Trophoblast cell (in vitro differentiated cells and primary cell): ENCODE measurements at regions not wholly inside any gene's neighbourhood (a gene's known extent, or its start where the extent isn't known, plus 50 kb on each side); places are given as distances from the start of the nearest gene placed in this dataset.

Experiments
- DNase-seq, 2 donors: peaks; one replicate each; pipeline ENCODE4 v3.0.0-alpha.2; 2016
- H2AFZ ChIP-seq: 2 replicates; pipeline ENCODE4 v1.6.1; 2013; ENCODE audit warnings: low read length, moderate library complexity, mild to moderate bottlenecking; ENCODE audit not compliant: insufficient read depth, poor library complexity
- H2AK5ac ChIP-seq: 2 replicates; pipeline ENCODE4 v1.6.1; 2013; ENCODE audit warnings: mild to moderate bottlenecking, low read length
- H2BK120ac ChIP-seq: 2 replicates; pipeline ENCODE4 v1.6.1; 2013; ENCODE audit warnings: low read length, mild to moderate bottlenecking, moderate library complexity; ENCODE audit not compliant: insufficient read depth, poor library complexity
- H2BK12ac ChIP-seq: 2 replicates; pipeline ENCODE4 v1.6.1; 2013; ENCODE audit warnings: mild to moderate bottlenecking, low read length, moderate library complexity
- H2BK5ac ChIP-seq: 2 replicates; pipeline ENCODE4 v1.6.1; 2013; ENCODE audit warnings: low read length, low read depth, moderate library complexity, mild to moderate bottlenecking; ENCODE audit not compliant: poor library complexity
- H3K14ac ChIP-seq: 2 replicates; pipeline ENCODE4 v1.6.1; 2013; ENCODE audit warnings: mild to moderate bottlenecking, low read length
- H3K18ac ChIP-seq: 2 replicates; pipeline ENCODE4 v1.6.1; 2013; ENCODE audit warnings: mild to moderate bottlenecking, low read length
- H3K23ac ChIP-seq: 2 replicates; pipeline ENCODE4 v1.6.1; 2013; ENCODE audit warnings: low read length
- H3K27ac ChIP-seq: 2 replicates; pipeline ENCODE4 v1.5.1; 2013; ENCODE audit warnings: low read depth, mild to moderate bottlenecking, inconsistent platforms, low read length, moderate library complexity
- H3K27me3 ChIP-seq: 2 replicates; pipeline ENCODE4 v1.6.1; 2013; ENCODE audit warnings: inconsistent platforms, mild to moderate bottlenecking, low read length, moderate library complexity; ENCODE audit not compliant: insufficient read depth
- H3K36me3 ChIP-seq, 2 experiments: 1 replicate in 1 of 2; 2 replicates in 1 of 2; pipeline ENCODE4 v1.6.1; 2013; ENCODE audit warnings: low read length in 2 of 2, mild to moderate bottlenecking in 2 of 2, moderate library complexity in 1 of 2; ENCODE audit not compliant: insufficient read depth in 2 of 2, control insufficient read depth in 1 of 2
- H3K4ac ChIP-seq: 2 replicates; pipeline ENCODE4 v1.6.1; 2013; ENCODE audit warnings: low read depth, mild to moderate bottlenecking, low read length, moderate library complexity
- H3K4me1 ChIP-seq, 2 experiments: 1 replicate in 1 of 2; 2 replicates in 1 of 2; pipeline ENCODE4 v1.6.1; 2013; ENCODE audit warnings: low read length in 2 of 2, mild to moderate bottlenecking in 2 of 2, moderate library complexity in 1 of 2; ENCODE audit not compliant: insufficient read depth in 2 of 2, control insufficient read depth in 1 of 2
- H3K4me2 ChIP-seq: 2 replicates; pipeline ENCODE4 v1.6.1; 2013; ENCODE audit warnings: inconsistent platforms, mild to moderate bottlenecking, low read length, moderate library complexity
- H3K4me3 ChIP-seq: 2 replicates; pipeline ENCODE4 v1.5.1; 2013; ENCODE audit warnings: mild to moderate bottlenecking, low read depth, low read length, inconsistent platforms
- H3K79me1 ChIP-seq: one replicate; pipeline ENCODE4 v1.6.1; 2013; ENCODE audit warnings: low read length
- H3K79me2 ChIP-seq: 2 replicates; pipeline ENCODE4 v1.6.1; 2013; ENCODE audit warnings: low read length, mild to moderate bottlenecking; ENCODE audit not compliant: control insufficient read depth, insufficient read depth, poor library complexity
- H3K9ac ChIP-seq: 2 replicates; pipeline ENCODE4 v1.6.1; 2013; ENCODE audit warnings: mild to moderate bottlenecking, low read length
- H3K9me3 ChIP-seq: 2 replicates; pipeline ENCODE4 v1.6.1; 2013; ENCODE audit warnings: low read depth, mild to moderate bottlenecking, control low read depth, inconsistent platforms, low read length; ENCODE audit not compliant: insufficient read depth
- H4K12ac ChIP-seq: 2 replicates; pipeline ENCODE4 v1.6.1; 2013; ENCODE audit warnings: low read depth, mild to moderate bottlenecking, low read length, moderate library complexity
- H4K8ac ChIP-seq: 2 replicates; pipeline ENCODE4 v1.6.1; 2013; ENCODE audit warnings: low read depth, mild to moderate bottlenecking, low read length, moderate library complexity
- H4K91ac ChIP-seq: one replicate; pipeline ENCODE4 v1.6.1; 2013; ENCODE audit warnings: low read depth, mild to moderate bottlenecking, low read length, moderate library complexity
- WGBS: extraction: QIAGEN DNeasy Blood & Tissue Kit; methylation state at CpG from one replicate; pipeline ENCODE4 v1.1.7; 2013; ENCODE audit warnings: missing lambda C conversion rate; ENCODE audit not compliant: insufficient read length, insufficient coverage; ENCODE audit errors: extremely low coverage; 5-methylcytosine and 5-hydroxymethylcytosine counted together

- no peaks in the 10 kb centered on the region for H3K36me3 ChIP-seq
- no peak overlapping the region for H3K23ac ChIP-seq
- H3K14ac ChIP-seq: no peak overlapping the region
- peaks cover 0 to 5% of the 10 kb centered on the region in 2 experiments for H3K4me1 ChIP-seq
- no peak overlapping the region for H3K4me2 ChIP-seq
- no peak overlapping the region for H2BK120ac ChIP-seq
- no peak overlapping the region for H3K18ac ChIP-seq
- H3K9ac ChIP-seq: no peak overlapping the region
- H2BK12ac ChIP-seq: no peak overlapping the region
- H3K4ac ChIP-seq: no peak overlapping the region
- no peak for DNase-seq
- peaks cover 25% of the 10 kb centered on the region for H3K27me3 ChIP-seq
- peaks cover 11% of the 10 kb centered on the region for H3K9me3 ChIP-seq
- H3K4me3 ChIP-seq: no peak overlapping the region
- H2AFZ ChIP-seq: no peak overlapping the region
- H3K79me1 ChIP-seq: no peaks in the 10 kb centered on the region
- WGBS: no CpG with 5 or more reads among the region's 29 CpGs
- no peak overlapping the region for H4K12ac ChIP-seq
- no peak overlapping the region for H4K91ac ChIP-seq
- no peak overlapping the region for H2BK5ac ChIP-seq
- H3K79me2 ChIP-seq: no peaks in the 10 kb centered on the region
- no peak overlapping the region for H2AK5ac ChIP-seq
- no peak overlapping the region for H3K27ac ChIP-seq
- H4K8ac ChIP-seq: no peak overlapping the region
Measured at GRCh38 chr5:176132471-176133288, 105.5 kb upstream of the SIMC1 start.

GRCh38 chr5:176133289-176133870, 104.8 kb upstream of the SIMC1 start:
- no peaks in the 10 kb centered on the region for H3K79me1 ChIP-seq
- no CpG with 5 or more reads among the region's 34 CpGs for WGBS
- H3K36me3 ChIP-seq: no peaks in the 10 kb centered on the region

GRCh38 chr5:176133877-176134276, 104.3 kb upstream of the SIMC1 start:
- WGBS: no CpG with 5 or more reads among the region's 15 CpGs
- Histone ChIP-seq H3K4me2 (peak overlapping the region; percentile 18), H2BK5ac (no peak overlapping the region), H3K23ac (no peak overlapping the region), H2AK5ac (no peak overlapping the region), H2BK12ac (no peak overlapping the region), H4K91ac (no peak overlapping the region), H4K12ac (no peak overlapping the region), H3K79me2 (no peaks in the 10 kb centered on the region), H3K36me3 (no peaks in the 10 kb centered on the region), H3K4me1 (peaks cover 0 to 5% of the 10 kb centered on the region in 2 experiments), H3K27me3 (peaks cover 25% of the 10 kb centered on the region), H3K4ac (no peak overlapping the region), H3K9me3 (peaks cover 11% of the 10 kb centered on the region), H3K4me3 (no peak overlapping the region), H2AFZ (no peak overlapping the region), H3K79me1 (no peaks in the 10 kb centered on the region), H3K9ac (no peak overlapping the region), H3K18ac (no peak overlapping the region), H2BK120ac (no peak overlapping the region), H3K27ac (no peak overlapping the region), H4K8ac (no peak overlapping the region), H3K14ac (no peak overlapping the region)
- no peak for DNase-seq

More at GRCh38 chr5:176133289-176133870, 104.8 kb upstream of the SIMC1 start:
- H3K27ac ChIP-seq: no peak overlapping the region
- peaks cover 25% of the 10 kb centered on the region for H3K27me3 ChIP-seq
- DNase-seq: no peak
- no peak overlapping the region for H3K18ac ChIP-seq
- no peak overlapping the region for H2AK5ac ChIP-seq
- no peak overlapping the region for H2BK5ac ChIP-seq
- peak overlapping the region; percentile 28 for H3K4me3 ChIP-seq
- H4K8ac ChIP-seq: no peak overlapping the region
- no peak overlapping the region for H3K4ac ChIP-seq
- no peak overlapping the region for H3K9ac ChIP-seq
- no peak overlapping the region for H2AFZ ChIP-seq
- no peak overlapping the region for H4K12ac ChIP-seq
- H2BK12ac ChIP-seq: no peak overlapping the region
- no peak overlapping the region for H3K14ac ChIP-seq
- H3K4me2 ChIP-seq: peak overlapping the region; percentile 18
- H3K9me3 ChIP-seq: peaks cover 11% of the 10 kb centered on the region
- no peak overlapping the region for H3K23ac ChIP-seq
- H4K91ac ChIP-seq: no peak overlapping the region
- peaks cover 0 to 5% of the 10 kb centered on the region in 2 experiments for H3K4me1 ChIP-seq
- no peaks in the 10 kb centered on the region for H3K79me2 ChIP-seq
- no peak overlapping the region for H2BK120ac ChIP-seq

- no peak overlapping the region for H4K8ac ChIP-seq
- H2AFZ ChIP-seq: no peak overlapping the region
- H2AK5ac ChIP-seq: no peak overlapping the region
- H3K4me1 ChIP-seq: peaks cover 0 to 5% of the 10 kb centered on the region in 2 experiments
- H3K36me3 ChIP-seq: no peaks in the 10 kb centered on the region
- H3K4me3 ChIP-seq: no peak overlapping the region
- no peak overlapping the region for H3K9ac ChIP-seq
- H3K4ac ChIP-seq: no peak overlapping the region
- H3K79me2 ChIP-seq: no peaks in the 10 kb centered on the region
- peaks cover 11% of the 10 kb centered on the region for H3K9me3 ChIP-seq
- DNase-seq: no peak
- H3K23ac ChIP-seq: no peak overlapping the region
- H3K27me3 ChIP-seq: peaks cover 25% of the 10 kb centered on the region
- H3K4me2 ChIP-seq: no peak overlapping the region
- H4K12ac ChIP-seq: no peak overlapping the region
- no peak overlapping the region for H2BK5ac ChIP-seq
- no peak overlapping the region for H3K14ac ChIP-seq
- no peak overlapping the region for H4K91ac ChIP-seq
- H3K79me1 ChIP-seq: no peaks in the 10 kb centered on the region
- no peak overlapping the region for H2BK12ac ChIP-seq
- WGBS: no CpG with 5 or more reads among the region's 17 CpGs
- H3K27ac ChIP-seq: no peak overlapping the region
- no peak overlapping the region for H3K18ac ChIP-seq
- H2BK120ac ChIP-seq: no peak overlapping the region
Measured at GRCh38 chr5:176134529-176135223, 103.5 kb upstream of the SIMC1 start.
